NCI-H2227 (cell line): ENCODE measurements at regions not wholly inside any gene's neighbourhood (a gene's known extent, or its start where the extent isn't known, plus 50 kb on each side); places are given as distances from the start of the nearest gene placed in this dataset.

Experiments used
- DNase-seq: peaks from one replicate; lab custom pipeline; 2025; ENCODE audit not compliant: unreplicated experiment; lab: John Stamatoyannopoulos, UW

- no peak for DNase-seq
These were observed 121.6 kb upstream of the SPRY2 start for GRCh38 chr13:80462567-80462966.

GRCh38 chr13:80462037-80462436 lies 121.1 kb upstream of the SPRY2 start:
- no peak for DNase-seq

GRCh38 chr13:80458543-80458942 lies 117.6 kb upstream of the SPRY2 start:
- DNase-seq: no peak

GRCh38 chr13:80454245-80454644 lies 113.3 kb upstream of the SPRY2 start:
- DNase-seq: no peak

GRCh38 chr13:80452279-80452678 lies 111.4 kb upstream of the SPRY2 start:
- DNase-seq: no peak

- no peak for DNase-seq
These were observed 110.7 kb upstream of the SPRY2 start for GRCh38 chr13:80451641-80452040.

- DNase-seq: no peak
These were observed 109.5 kb upstream of the SPRY2 start for GRCh38 chr13:80450386-80450785.

GRCh38 chr13:80448725-80449124 lies 107.8 kb upstream of the SPRY2 start:
- DNase-seq: no peak

- no peak for DNase-seq
These were observed 106.8 kb upstream of the SPRY2 start for GRCh38 chr13:80447747-80448146.

- DNase-seq: no peak
These were observed 103.5 kb upstream of the SPRY2 start for GRCh38 chr13:80444240-80445015.

GRCh38 chr13:80442609-80443008 lies 101.7 kb upstream of the SPRY2 start:
- DNase-seq: no peak

GRCh38 chr13:80441968-80442367 lies 101.0 kb upstream of the SPRY2 start:
- no peak for DNase-seq

- no peak for DNase-seq
These were observed 97.6 kb upstream of the SPRY2 start for GRCh38 chr13:80438521-80438920.

- no peak for DNase-seq
These were observed 96.3 kb upstream of the SPRY2 start for GRCh38 chr13:80437231-80437630.

GRCh38 chr13:80436571-80437169 lies 95.7 kb upstream of the SPRY2 start:
- DNase-seq: no peak

- DNase-seq: no peak
These were observed 89.6 kb upstream of the SPRY2 start for GRCh38 chr13:80430561-80430960.

- no peak for DNase-seq
These were observed 87.6 kb upstream of the SPRY2 start for GRCh38 chr13:80428349-80429096.

- DNase-seq: no peak
These were observed 78.5 kb upstream of the SPRY2 start for GRCh38 chr13:80419416-80419815.

- DNase-seq: no peak
These were observed 72.7 kb upstream of the SPRY2 start for GRCh38 chr13:80413611-80414010.

- no peak for DNase-seq
These were observed 67.3 kb upstream of the SPRY2 start for GRCh38 chr13:80408270-80408669.

GRCh38 chr13:80400865-80401426 lies 60.0 kb upstream of the SPRY2 start:
- no peak for DNase-seq
